Mesothelial cell of epicardium (in vitro differentiated cells): ENCODE measurements at regions not wholly inside any gene's neighbourhood (a gene's known extent, or its start where the extent isn't known, plus 50 kb on each side); places are given as distances from the start of the nearest gene placed in this dataset.

Source experiments
- DNase-seq, 2 experiments: peaks; one replicate each; pipeline ENCODE4 v3.0.0; 2021; ENCODE audit warnings: low spot score in 2 of 2; ENCODE audit not compliant: unreplicated experiment in 2 of 2
- H3K27ac Mint-ChIP-seq: 2 replicates; pipeline ENCODE4 v1.8.0; 2021; ENCODE audit warnings: mixed read lengths
- H3K27me3 Mint-ChIP-seq: 2 replicates; pipeline ENCODE4 v1.8.0; 2021; ENCODE audit warnings: low read depth, mixed read lengths
- H3K36me3 Mint-ChIP-seq: 2 replicates; pipeline ENCODE4 v1.8.0; 2021; ENCODE audit warnings: mixed read lengths
- H3K4me1 Mint-ChIP-seq: 2 replicates; pipeline ENCODE4 v1.8.0; 2021; ENCODE audit warnings: mixed read lengths
- H3K4me3 Mint-ChIP-seq: 2 replicates; pipeline ENCODE4 v1.8.0; 2021; ENCODE audit warnings: mild to moderate bottlenecking, moderate library complexity, mixed read lengths
- H3K9me3 Mint-ChIP-seq: 2 replicates; pipeline ENCODE4 v1.8.0; 2021; ENCODE audit warnings: mixed read lengths
- TF ChIP-seq, protein P1 (sequence below): fragments of 200-600 bp; sonication (generic); IDR thresholded peaks from one replicate; pipeline ENCODE4 v1.5.0; 2021; ENCODE audit warnings: antibody characterized with exemption; ENCODE audit not compliant: unreplicated experiment

DNA sequence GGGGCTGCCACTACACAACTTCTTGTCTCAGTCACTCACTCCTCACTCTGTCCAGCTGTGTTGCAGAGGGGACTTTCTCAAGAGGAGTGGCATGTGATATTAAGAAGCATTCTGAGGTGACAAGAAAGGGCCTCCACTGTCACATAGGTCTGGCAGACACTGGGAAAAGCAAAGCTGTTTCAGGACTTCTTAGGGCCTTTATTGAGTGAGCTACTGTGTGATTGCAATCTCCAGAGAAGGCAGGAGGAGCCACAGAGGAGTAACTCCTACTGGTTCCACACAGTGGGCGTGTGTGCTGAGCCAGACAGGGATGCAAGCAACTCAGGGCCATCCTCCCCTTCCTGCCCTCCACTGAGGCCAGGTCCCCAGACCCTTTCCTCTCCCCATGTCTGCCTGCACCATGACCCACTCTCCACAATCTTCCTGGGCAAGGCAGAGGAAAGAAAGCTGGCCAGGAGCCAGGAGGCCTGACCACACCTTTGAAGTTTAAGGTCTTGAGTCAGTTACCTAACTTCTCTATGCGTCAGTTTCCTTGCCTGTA lies 262.0 kb upstream of the ZMIZ1 start:
- TF ChIP-seq, protein P1, sequence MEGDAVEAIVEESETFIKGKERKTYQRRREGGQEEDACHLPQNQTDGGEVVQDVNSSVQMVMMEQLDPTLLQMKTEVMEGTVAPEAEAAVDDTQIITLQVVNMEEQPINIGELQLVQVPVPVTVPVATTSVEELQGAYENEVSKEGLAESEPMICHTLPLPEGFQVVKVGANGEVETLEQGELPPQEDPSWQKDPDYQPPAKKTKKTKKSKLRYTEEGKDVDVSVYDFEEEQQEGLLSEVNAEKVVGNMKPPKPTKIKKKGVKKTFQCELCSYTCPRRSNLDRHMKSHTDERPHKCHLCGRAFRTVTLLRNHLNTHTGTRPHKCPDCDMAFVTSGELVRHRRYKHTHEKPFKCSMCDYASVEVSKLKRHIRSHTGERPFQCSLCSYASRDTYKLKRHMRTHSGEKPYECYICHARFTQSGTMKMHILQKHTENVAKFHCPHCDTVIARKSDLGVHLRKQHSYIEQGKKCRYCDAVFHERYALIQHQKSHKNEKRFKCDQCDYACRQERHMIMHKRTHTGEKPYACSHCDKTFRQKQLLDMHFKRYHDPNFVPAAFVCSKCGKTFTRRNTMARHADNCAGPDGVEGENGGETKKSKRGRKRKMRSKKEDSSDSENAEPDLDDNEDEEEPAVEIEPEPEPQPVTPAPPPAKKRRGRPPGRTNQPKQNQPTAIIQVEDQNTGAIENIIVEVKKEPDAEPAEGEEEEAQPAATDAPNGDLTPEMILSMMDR = no peak
- Mint-ChIP-seq H3K9me3 (no peaks in the 10 kb centered on the region), H3K27ac (peak overlapping the region; percentile 56), H3K4me3 (no peak overlapping the region), H3K36me3 (no peaks in the 10 kb centered on the region), H3K4me1 (peaks cover 66% of the 10 kb centered on the region), H3K27me3 (no peaks in the 10 kb centered on the region)
- DNase-seq = no peak

DNA sequence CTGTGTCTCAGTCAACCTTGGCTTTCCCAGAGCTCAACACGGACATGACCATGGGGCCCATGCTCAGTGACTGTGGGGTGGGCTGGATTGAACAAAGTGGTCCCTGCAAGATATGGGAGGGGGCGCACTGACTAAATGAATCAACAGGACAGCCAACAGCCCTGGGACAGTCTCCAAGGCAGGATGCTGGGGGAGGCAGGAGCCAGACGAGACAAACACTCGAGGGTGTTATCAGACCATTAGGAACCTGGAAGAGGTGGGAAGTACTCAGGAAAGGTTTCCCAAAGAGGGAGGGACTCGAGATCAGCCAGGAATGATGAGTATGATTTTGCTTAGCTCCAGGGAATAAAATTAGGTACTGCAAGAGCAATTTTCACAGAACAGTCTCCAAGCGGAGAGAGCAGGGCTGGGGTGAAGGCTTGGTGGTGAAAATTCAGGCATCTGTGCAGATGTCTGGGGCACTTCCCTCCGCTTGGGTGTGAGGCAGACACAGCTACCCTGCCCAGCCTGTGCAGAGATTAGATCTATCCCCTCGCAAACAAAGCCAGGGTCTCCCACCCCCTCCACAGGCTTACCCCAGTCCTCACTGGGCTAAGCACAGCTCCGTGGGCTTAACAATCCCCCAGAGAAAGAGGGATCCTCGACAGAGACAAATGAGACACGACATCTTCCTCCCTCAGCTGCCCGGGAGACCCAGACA lies 261.1 kb upstream of the ZMIZ1 start:
- Mint-ChIP-seq H3K4me1 (peaks cover 59% of the 10 kb centered on the region), H3K4me3 (no peak overlapping the region), H3K27me3 (no peaks in the 10 kb centered on the region), H3K36me3 (no peaks in the 10 kb centered on the region), H3K9me3 (no peaks in the 10 kb centered on the region), H3K27ac (peak overlapping the region; percentile 43)
- TF ChIP-seq, protein P1 = no peak
- no peak for DNase-seq

DNA sequence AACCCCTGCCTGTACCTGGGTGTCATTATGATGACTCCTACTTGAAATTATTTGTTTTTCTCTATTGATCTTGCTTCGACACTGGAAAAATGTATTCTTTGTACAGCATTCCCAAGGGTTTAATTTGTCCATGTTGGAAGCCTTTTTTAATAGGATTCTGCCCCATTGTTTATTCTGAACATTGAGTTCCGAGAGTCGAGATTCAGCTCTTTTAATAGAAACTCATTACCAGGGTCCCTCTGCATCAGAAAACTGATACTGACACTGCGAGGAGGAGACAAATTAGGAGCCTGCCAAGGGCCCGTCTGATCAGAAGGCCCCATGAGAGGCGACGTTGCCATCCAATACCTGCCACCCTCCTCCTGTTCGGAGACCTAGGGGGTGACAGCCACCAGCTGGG lies 260.5 kb upstream of the ZMIZ1 start:
- TF ChIP-seq, protein P1 = no peak
- Mint-ChIP-seq H3K27me3 (no peaks in the 10 kb centered on the region), H3K4me3 (no peak overlapping the region), H3K4me1 (peaks cover 53% of the 10 kb centered on the region), H3K9me3 (no peaks in the 10 kb centered on the region), H3K27ac (no peak overlapping the region), H3K36me3 (no peaks in the 10 kb centered on the region)
- DNase-seq = no peak

DNA sequence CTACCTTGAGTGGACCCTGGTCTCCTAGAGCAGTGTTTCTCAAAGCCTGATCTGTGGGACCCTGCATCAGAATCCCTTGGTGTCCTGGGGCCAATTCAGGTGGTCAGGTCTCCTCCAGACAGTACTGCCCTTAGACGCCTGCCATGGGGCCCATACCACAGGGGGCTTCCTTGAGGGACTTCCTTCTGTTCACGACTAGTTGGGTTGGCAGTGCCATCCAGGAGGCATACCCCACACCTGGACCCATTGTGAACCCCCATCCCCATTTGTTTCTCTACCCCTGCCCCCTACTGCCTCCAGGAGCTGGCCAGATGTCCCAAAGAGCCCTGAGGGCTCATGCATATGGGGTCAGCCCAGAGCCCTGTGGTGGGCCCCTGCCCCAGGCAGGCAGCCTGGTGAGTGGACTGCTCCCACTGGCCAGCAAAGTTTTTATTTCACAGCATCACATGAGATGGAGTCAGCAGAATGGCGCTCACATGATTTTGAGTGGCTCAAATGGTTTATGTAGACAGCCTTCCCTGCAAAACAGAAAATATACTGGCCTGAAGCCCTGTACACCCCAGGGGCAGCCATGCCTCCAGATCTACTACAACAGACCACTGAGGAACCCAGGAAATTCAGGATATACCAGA lies 259.9 kb upstream of the ZMIZ1 start:
- H3K4me1 Mint-ChIP-seq = peaks cover 53% of the 10 kb centered on the region
- H3K27me3 Mint-ChIP-seq = no peaks in the 10 kb centered on the region
- no peak for DNase-seq
- H3K9me3 Mint-ChIP-seq = no peaks in the 10 kb centered on the region
- H3K27ac Mint-ChIP-seq = no peak overlapping the region
- no peaks in the 10 kb centered on the region for H3K36me3 Mint-ChIP-seq
- TF ChIP-seq, protein P1 = no peak
- H3K4me3 Mint-ChIP-seq = no peak overlapping the region

GRCh38 chr10:78811174-78811573 lies 257.6 kb upstream of the ZMIZ1 start:
- H3K27ac Mint-ChIP-seq = no peak overlapping the region
- H3K4me3 Mint-ChIP-seq = no peak overlapping the region
- TF ChIP-seq, protein P1 = no peak
- H3K4me1 Mint-ChIP-seq = peaks cover 35% of the 10 kb centered on the region
- no peak for DNase-seq
- no peaks in the 10 kb centered on the region for H3K36me3 Mint-ChIP-seq
- no peaks in the 10 kb centered on the region for H3K9me3 Mint-ChIP-seq
- no peaks in the 10 kb centered on the region for H3K27me3 Mint-ChIP-seq
